Activated CD8-positive, alpha-beta T cell treated with anti-CD3 and anti-CD28 coated beads for 36 hours (primary cell): ENCODE measurements at regions not wholly inside any gene's neighbourhood (a gene's known extent, or its start where the extent isn't known, plus 50 kb on each side); places are given as distances from the start of the nearest gene placed in this dataset.

ENCODE experiments used
- ATAC-seq: fragments of 200-7000 bp; cut with Tn5 transposase; one replicate; pipeline ENCODE4 v1.10.0; 2021; ENCODE audit warnings: mild to moderate bottlenecking, moderate library complexity
- CTCF ChIA-PET: fragments of 350-600 bp; sonication (Branson Sonifier 250); formaldehyde crosslinking; loops from one replicate; lab custom pipeline; 2021; ENCODE audit warnings: antibody characterized with exemption; lab: Charles Lee
- POLR2A ChIA-PET: fragments of 350-600 bp; sonication (Branson Sonifier 250); formaldehyde crosslinking; loops from one replicate; lab custom pipeline; 2021; ENCODE audit warnings: antibody characterized with exemption; lab: Charles Lee
- DNase-seq: peaks from one replicate; pipeline ENCODE4 v3.0.0-alpha.2; 2020
- H3K27ac Mint-ChIP-seq: one replicate; pipeline ENCODE4 v1.8.0; 2021; ENCODE audit warnings: mild to moderate bottlenecking, mixed read lengths
- H3K27me3 Mint-ChIP-seq: one replicate; pipeline ENCODE4 v1.8.0; 2021; ENCODE audit warnings: mixed read lengths
- H3K36me3 Mint-ChIP-seq: one replicate; pipeline ENCODE4 v1.8.0; 2021; ENCODE audit warnings: low read depth, mixed read lengths
- H3K4me1 Mint-ChIP-seq: one replicate; pipeline ENCODE4 v1.8.0; 2021; ENCODE audit warnings: low read depth, mixed read lengths
- H3K4me3 Mint-ChIP-seq: one replicate; pipeline ENCODE4 v1.8.0; 2021; ENCODE audit warnings: mild to moderate bottlenecking, moderate library complexity, mixed read lengths
- H3K9me3 Mint-ChIP-seq: one replicate; pipeline ENCODE4 v1.8.0; 2021; ENCODE audit warnings: mixed read lengths
- CTCF ChIP-seq: fragments of 200-600 bp; IDR thresholded peaks from one replicate; pipeline ENCODE4 v1.8.0; 2022; ENCODE audit warnings: antibody characterized with exemption, mild to moderate bottlenecking
- intact Hi-C: fragments of 100-400 bp; cut with micrococcal nuclease; formaldehyde crosslinking; loops from one replicate; pipeline ENCODE4 v1.10.0; 2022

DNA sequence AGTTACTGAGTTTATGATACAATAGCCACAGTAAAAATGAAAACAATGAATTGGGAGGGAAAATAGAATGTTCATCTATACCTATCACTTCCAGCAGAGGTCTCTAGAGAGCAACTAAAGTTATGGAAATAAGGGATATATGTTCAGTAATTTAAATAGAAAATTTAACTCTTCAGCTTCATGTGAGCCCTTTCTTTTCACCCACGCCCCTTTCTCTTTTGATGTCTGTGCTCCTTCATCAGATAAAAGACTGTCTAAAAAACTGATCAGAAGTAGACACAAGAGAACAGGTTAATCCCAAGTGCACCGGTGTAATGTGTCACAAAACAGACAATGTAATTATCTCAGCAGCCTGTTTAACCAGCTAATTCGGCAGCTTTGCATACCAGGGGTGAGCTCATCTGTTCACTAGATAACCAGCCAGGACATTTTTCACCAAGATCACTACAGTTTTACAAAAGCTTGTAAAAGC is 238.5 kb upstream of the ERBB4 start:
- Mint-ChIP-seq H3K9me3 (no peaks in the 10 kb centered on the region), H3K36me3 (no peaks in the 10 kb centered on the region), H3K4me3 (no peak overlapping the region), H3K27me3 (no peaks in the 10 kb centered on the region), H3K4me1 (peaks cover 3% of the 10 kb centered on the region), H3K27ac (no peak overlapping the region)
- peak; percentile 62 for TF ChIP-seq CTCF
- DNase-seq (no peak), ATAC-seq (peak; percentile 72)
- intact Hi-C loops = loop anchor here (2.0 to 10.0 kb wide), 2 partner anchors 92 to 376 kb away; no protein-coding TSS in a partner anchor
- CTCF ChIA-PET = interaction anchor here (0.7 to 4.1 kb wide), 24 partner anchors 9 to 386 kb away, joined by 3 to 36 read pairs (median 3); partner anchors contain the start of gene IKZF2
- POLR2A ChIA-PET = interaction anchor here (0.6 kb wide), 1 partner anchor 436 kb away, joined by 4 read pairs; no protein-coding TSS in a partner anchor

GRCh38 chr2:212773808-212774339 is 235.3 kb upstream of the ERBB4 start:
- intact Hi-C loops = loop anchor here (10.0 kb wide), 1 partner anchor 89 kb away; no protein-coding TSS in a partner anchor
- H3K9me3 Mint-ChIP-seq = no peaks in the 10 kb centered on the region
- no peak for TF ChIP-seq CTCF
- DNase-seq (no peak), ATAC-seq (no peak)
- H3K27ac Mint-ChIP-seq = no peak overlapping the region
- no peaks in the 10 kb centered on the region for H3K36me3 Mint-ChIP-seq
- no peak overlapping the region for H3K4me3 Mint-ChIP-seq
- ChIA-PET POLR2A (interaction anchor here (0.6 kb wide), 1 partner anchor 59 kb away, joined by 3 read pairs; no protein-coding TSS in a partner anchor), CTCF (interaction anchor here (0.9 kb wide), 1 partner anchor 43 kb away, joined by 4 read pairs; no protein-coding TSS in a partner anchor)
- H3K27me3 Mint-ChIP-seq = no peaks in the 10 kb centered on the region
- peaks cover 3% of the 10 kb centered on the region for H3K4me1 Mint-ChIP-seq

- Mint-ChIP-seq H3K27me3 (no peaks in the 10 kb centered on the region), H3K4me1 (no peaks in the 10 kb centered on the region), H3K4me3 (no peak overlapping the region), H3K27ac (no peak overlapping the region), H3K9me3 (no peaks in the 10 kb centered on the region), H3K36me3 (no peaks in the 10 kb centered on the region)
- ATAC-seq = no peak
- CTCF ChIA-PET = no interaction called here
- intact Hi-C loops = loop anchor here (10.0 kb wide), 1 partner anchor 85 kb away; no protein-coding TSS in a partner anchor
- POLR2A ChIA-PET = no interaction called here
- no peak for DNase-seq
- TF ChIP-seq CTCF = no peak
These were observed 231.6 kb upstream of the ERBB4 start for GRCh38 chr2:212770240-212770639.

- intact Hi-C loops = no loop called here
- TF ChIP-seq CTCF = no peak
- ChIA-PET POLR2A (no interaction called here), CTCF (no interaction called here)
- Mint-ChIP-seq H3K36me3 (no peaks in the 10 kb centered on the region), H3K27me3 (no peaks in the 10 kb centered on the region), H3K9me3 (no peaks in the 10 kb centered on the region), H3K27ac (no peak overlapping the region), H3K4me3 (no peak overlapping the region), H3K4me1 (no peaks in the 10 kb centered on the region)
- no peak for DNase-seq
- no peak for ATAC-seq
These were observed 228.3 kb upstream of the ERBB4 start for GRCh38 chr2:212766921-212767320.

- ChIA-PET POLR2A (no interaction called here), CTCF (no interaction called here)
- TF ChIP-seq CTCF = no peak
- DNase-seq (no peak), ATAC-seq (no peak)
- intact Hi-C loops = no loop called here
- no peak overlapping the region for H3K27ac Mint-ChIP-seq
- H3K4me1 Mint-ChIP-seq = no peaks in the 10 kb centered on the region
- H3K4me3 Mint-ChIP-seq = no peak overlapping the region
- no peaks in the 10 kb centered on the region for H3K27me3 Mint-ChIP-seq
- H3K36me3 Mint-ChIP-seq = peaks cover 10% of the 10 kb centered on the region
- peaks cover 18% of the 10 kb centered on the region for H3K9me3 Mint-ChIP-seq
These were observed 214.2 kb upstream of the ERBB4 start for GRCh38 chr2:212752730-212753351.
